Liver (tissue), 8 donors: ENCODE measurements at regions not wholly inside any gene's neighbourhood (a gene's known extent, or its start where the extent isn't known, plus 50 kb on each side); places are given as distances from the start of the nearest gene placed in this dataset.

ENCODE experiments used
- DNase-seq: peaks from one replicate; pipeline ENCODE4 v3.0.0-alpha.2; 2017; ENCODE audit warnings: low spot score
- H3K27ac ChIP-seq, 2 donors: one replicate each; pipeline ENCODE4 v1.7.0; 2013; ENCODE audit warnings: inconsistent platforms in 2 of 2, low read length in 2 of 2, control low read depth in 1 of 2, low read depth in 1 of 2, mild to moderate bottlenecking in 1 of 2
- H3K27me3 ChIP-seq, 4 donors: one replicate each; pipeline versions ENCODE4 v1.6.1 to v1.7.0; 2013; ENCODE audit warnings: low read length in 3 of 4, inconsistent platforms in 1 of 4, mild to moderate bottlenecking in 1 of 4, moderate library complexity in 1 of 4; ENCODE audit not compliant: control insufficient read depth in 4 of 4, insufficient read depth in 4 of 4
- H3K36me3 ChIP-seq, 4 donors: one replicate each; pipeline versions ENCODE4 v1.6.1 to v1.7.0; 2013; ENCODE audit warnings: low read length in 3 of 4, mild to moderate bottlenecking in 3 of 4, low read depth in 1 of 4, moderate library complexity in 1 of 4; ENCODE audit not compliant: control insufficient read depth in 4 of 4, insufficient read depth in 3 of 4
- H3K4me1 ChIP-seq, 4 donors: one replicate each; pipeline versions ENCODE4 v1.6.1 to v1.7.0; 2013; ENCODE audit warnings: low read length in 3 of 4, mild to moderate bottlenecking in 3 of 4, moderate library complexity in 1 of 4; ENCODE audit not compliant: control insufficient read depth in 4 of 4, insufficient read depth in 4 of 4
- H3K4me3 ChIP-seq, 3 donors: one replicate each; pipeline versions ENCODE4 v1.6.1 to v1.7.0; 2013; ENCODE audit warnings: low read length in 3 of 3, control low read depth in 1 of 3, low read depth in 1 of 3, mild to moderate bottlenecking in 1 of 3
- H3K9ac ChIP-seq, 2 donors: one replicate each; pipeline ENCODE4 v1.7.0; 2013; ENCODE audit warnings: low read length in 2 of 2, mild to moderate bottlenecking in 2 of 2, moderate library complexity in 2 of 2, control low read depth in 1 of 2, low read depth in 1 of 2
- H3K9me3 ChIP-seq, 4 donors: one replicate each; pipeline versions ENCODE4 v1.6.1 to v1.7.0; 2013; ENCODE audit warnings: low read length in 3 of 4; ENCODE audit not compliant: control insufficient read depth in 4 of 4
- ATF3 ChIP-seq: IDR thresholded peaks from 2 replicates; pipeline ENCODE4 v1.6.1; 2016; ENCODE audit warnings: antibody characterized with exemption
- CTCF ChIP-seq: fragments of 150-350 bp; IDR thresholded peaks from 2 replicates; pipeline ENCODE4 v1.5.1; 2017; ENCODE audit warnings: improper control_type of control experiment, low read depth, low read length; ENCODE audit not compliant: missing input control
- EGR1 ChIP-seq, 2 donors: IDR thresholded peaks; 2 replicates each; pipeline ENCODE4 v1.6.1; 2016 to 2018; ENCODE audit warnings: antibody characterized with exemption in 2 of 2, low read depth in 2 of 2
- FOXA1 ChIP-seq: IDR thresholded peaks from 2 replicates; pipeline ENCODE4 v1.6.1; 2016; ENCODE audit warnings: antibody characterized with exemption
- FOXA2 ChIP-seq: IDR thresholded peaks from 2 replicates; pipeline ENCODE4 v1.6.1; 2016; ENCODE audit warnings: antibody characterized with exemption
- HNF4G ChIP-seq: IDR thresholded peaks from 2 replicates; pipeline ENCODE4 v1.6.1; 2016; ENCODE audit warnings: antibody characterized with exemption
- JUND ChIP-seq, 2 donors: IDR thresholded peaks; 2 replicates each; pipeline ENCODE4 v1.6.1; 2016; ENCODE audit warnings: antibody characterized with exemption in 2 of 2
- MAX ChIP-seq: IDR thresholded peaks from 2 replicates; pipeline ENCODE4 v1.6.1; 2016; ENCODE audit warnings: antibody characterized with exemption
- NR2F2 ChIP-seq: IDR thresholded peaks from 2 replicates; pipeline ENCODE4 v1.6.1; 2016; ENCODE audit warnings: antibody characterized with exemption
- RAD21 ChIP-seq, 2 donors: IDR thresholded peaks; 2 replicates each; pipeline ENCODE4 v1.6.1; 2016; ENCODE audit warnings: antibody characterized with exemption in 2 of 2, mild to moderate bottlenecking in 2 of 2
- REST ChIP-seq: IDR thresholded peaks from 2 replicates; pipeline ENCODE4 v1.6.1; 2016; ENCODE audit warnings: antibody characterized with exemption, mild to moderate bottlenecking
- RXRA ChIP-seq, 2 donors: IDR thresholded peaks; 2 replicates each; pipeline ENCODE4 v1.6.1; 2017 to 2018; ENCODE audit warnings: antibody characterized with exemption in 2 of 2, mild to moderate bottlenecking in 1 of 2
- TAF1 ChIP-seq: conservative IDR thresholded peaks from 2 replicates; pipeline ENCODE4 v1.6.1; 2016; ENCODE audit warnings: antibody characterized with exemption, mild to moderate bottlenecking
- YY1 ChIP-seq: IDR thresholded peaks from 2 replicates; pipeline ENCODE4 v1.6.1; 2016; ENCODE audit warnings: antibody characterized with exemption, mild to moderate bottlenecking
- ZBTB33 ChIP-seq: IDR thresholded peaks from 2 replicates; pipeline ENCODE4 v1.6.1; 2016; ENCODE audit warnings: antibody characterized with exemption
- WGBS: extraction: QIAGEN DNeasy Blood & Tissue Kit; methylation state at CpG from one replicate; pipeline ENCODE4 v1.1.7; 2013; 5-methylcytosine and 5-hydroxymethylcytosine counted together
- donor health status: healthy.
- donor health status: healthy.
- donor health status: healthy.
- donor health status: healthy.
- donor health status: healthy.

GRCh38 chr5:91315701-91316100 lies 67.4 kb downstream of the ARRDC3 start:
- no peaks in the 10 kb centered on the region for H3K27me3 ChIP-seq
- WGBS, result 92% methylated on average over 4 of the region's 4 CpGs
- no peaks in the 10 kb centered on the region for H3K36me3 ChIP-seq
- no peaks in the 10 kb centered on the region for H3K4me1 ChIP-seq
- TF ChIP-seq CTCF (no peak), JUND (IDR thresholded peaks at IDR 0.05) (no peak), MAX (no peak), ATF3 (no peak), RAD21 (IDR thresholded peaks at IDR 0.05) (no peak), RXRA (IDR thresholded peaks at IDR 0.05) (no peak), HNF4G (no peak), ZBTB33 (no peak), FOXA1 (no peak), YY1 (no peak), NR2F2 (no peak), REST (no peak)
- no peak overlapping the region for H3K9ac ChIP-seq
- H3K27ac ChIP-seq, result no peak overlapping the region
- H3K9me3 ChIP-seq, result no peaks in the 10 kb centered on the region
- H3K4me3 ChIP-seq, result no peak overlapping the region
- DNase-seq, result no peak

GRCh38 chr5:91313757-91314673 lies 69.1 kb downstream of the ARRDC3 start:
- no peaks in the 10 kb centered on the region for H3K4me1 ChIP-seq
- no peaks in the 10 kb centered on the region for H3K36me3 ChIP-seq
- H3K27me3 ChIP-seq, result no peaks in the 10 kb centered on the region
- no peaks in the 10 kb centered on the region for H3K9me3 ChIP-seq
- DNase-seq, result no peak
- no peak overlapping the region for H3K4me3 ChIP-seq
- no peak overlapping the region for H3K9ac ChIP-seq
- 51% methylated on average over 9 of the region's 9 CpGs for whole genome bisulfite sequencing
- peak overlapping the region in 1 of 2 donors; percentile 9 for H3K27ac ChIP-seq
- no peak for TF ChIP-seq HNF4G
- no peak for TF ChIP-seq FOXA2
- no peak for TF ChIP-seq TAF1
- no peak for TF ChIP-seq REST
- TF ChIP-seq MAX, result peak; percentile 68
- TF ChIP-seq NR2F2, result no peak
- TF ChIP-seq ATF3, result no peak
- peak in 1 of 2 donors; percentile 47 for TF ChIP-seq RXRA (IDR thresholded peaks at IDR 0.05)
- no peak for TF ChIP-seq ZBTB33
- no peak for TF ChIP-seq EGR1 (IDR thresholded peaks at IDR 0.05; ENCODE audit: low read depth in 2 of 2)
- peak; percentile 51 for TF ChIP-seq YY1
